HG03457 (cell line): ENCODE measurements at regions not wholly inside any gene's neighbourhood (a gene's known extent, or its start where the extent isn't known, plus 50 kb on each side); places are given as distances from the start of the nearest gene placed in this dataset.

Source experiments
- ATAC-seq: cut with Tn5 transposase; IDR thresholded peaks from one replicate; pipeline ENCODE4 v1.9.1; 2021; ENCODE audit warnings: moderate number of reproducible peaks; ENCODE audit not compliant: unreplicated experiment

GRCh38 chr11:110000850-110001249 is 92.3 kb upstream of the ZC3H12C start:
- ATAC-seq, result no peak

- ATAC-seq, result no peak
These were observed 89.8 kb upstream of the ZC3H12C start for GRCh38 chr11:110003426-110003825.

- no peak for ATAC-seq
These were observed 81.6 kb upstream of the ZC3H12C start for GRCh38 chr11:110011595-110011994.

GRCh38 chr11:110015695-110016094 is 77.5 kb upstream of the ZC3H12C start:
- no peak for ATAC-seq

GRCh38 chr11:110019675-110020074 is 73.5 kb upstream of the ZC3H12C start:
- no peak for ATAC-seq

- ATAC-seq, result no peak
These were observed 70.6 kb upstream of the ZC3H12C start for GRCh38 chr11:110022548-110022947.

- no peak for ATAC-seq
These were observed 69.5 kb upstream of the ZC3H12C start for GRCh38 chr11:110023711-110024110.

GRCh38 chr11:110026858-110027626 is 66.2 kb upstream of the ZC3H12C start:
- peak; percentile 91 for ATAC-seq

GRCh38 chr11:110027627-110028371 is 65.4 kb upstream of the ZC3H12C start:
- peak; percentile 35 for ATAC-seq

- ATAC-seq, result no peak
These were observed 64.3 kb upstream of the ZC3H12C start for GRCh38 chr11:110028921-110029320.

GRCh38 chr11:110029714-110030113 is 63.5 kb upstream of the ZC3H12C start:
- no peak for ATAC-seq

GRCh38 chr11:110031171-110031570 is 62.0 kb upstream of the ZC3H12C start:
- no peak for ATAC-seq

- ATAC-seq, result no peak
These were observed 60.9 kb upstream of the ZC3H12C start for GRCh38 chr11:110032259-110032658.

- no peak for ATAC-seq
These were observed 60.1 kb upstream of the ZC3H12C start for GRCh38 chr11:110032957-110033570.

GRCh38 chr11:110034806-110035205 is 58.4 kb upstream of the ZC3H12C start:
- no peak for ATAC-seq

GRCh38 chr11:110035357-110035756 is 57.8 kb upstream of the ZC3H12C start:
- ATAC-seq, result no peak

GRCh38 chr11:110038201-110038600 is 55.0 kb upstream of the ZC3H12C start:
- ATAC-seq, result no peak
